SU-DHL-6 (cell line): ENCODE measurements at regions not wholly inside any gene's neighbourhood (a gene's known extent, or its start where the extent isn't known, plus 50 kb on each side); places are given as distances from the start of the nearest gene placed in this dataset.

Experiments used
- H2AFZ ChIP-seq: fragments of 200-600 bp; sonication (generic); 2 replicates; pipeline ENCODE4 v1.6.1; 2014; ENCODE audit warnings: low read depth, mild to moderate bottlenecking, moderate library complexity, mixed read lengths, antibody characterized with exemption, low read length; ENCODE audit not compliant: severe bottlenecking
- H3F3A ChIP-seq: fragments of 200-600 bp; shearing (Covaris generic); 2 replicates; pipeline ENCODE4 v1.6.0; 2016; ENCODE audit warnings: antibody characterized with exemption, mild to moderate bottlenecking; ENCODE audit not compliant: insufficient read depth
- H3K27ac ChIP-seq: fragments of 200-600 bp; sonication (generic); 2 replicates; pipeline ENCODE4 v1.5.1; 2016; ENCODE audit warnings: low read depth, mild to moderate bottlenecking, low read length, moderate library complexity, mixed read lengths
- H3K27me3 ChIP-seq: fragments of 200-600 bp; sonication (generic), shearing (Covaris generic); 2 replicates; pipeline ENCODE4 v1.6.0; 2014; ENCODE audit warnings: mild to moderate bottlenecking, low read length
- H3K36me3 ChIP-seq: fragments of 200-600 bp; sonication (generic); 2 replicates; pipeline ENCODE4 v1.6.1; 2014; ENCODE audit warnings: mild to moderate bottlenecking, low read length, mixed read lengths
- H3K4me2 ChIP-seq: fragments of 300-600, 200-600 bp; shearing (Covaris generic), sonication (generic); 2 replicates; pipeline ENCODE4 v1.6.0; 2014; ENCODE audit warnings: low read length, low read depth, mild to moderate bottlenecking; ENCODE audit not compliant: poor library complexity, severe bottlenecking
- H3K4me3 ChIP-seq: fragments of 200-600 bp; sonication (generic); 2 replicates; pipeline ENCODE4 v1.5.1; 2014; ENCODE audit warnings: antibody characterized with exemption, low read length, mild to moderate bottlenecking, mixed read lengths; ENCODE audit not compliant: insufficient read depth, poor library complexity, severe bottlenecking
- H3K79me2 ChIP-seq: fragments of 200-600 bp; sonication (generic); 2 replicates; pipeline ENCODE4 v1.6.1; 2014; ENCODE audit warnings: mild to moderate bottlenecking, low read length, moderate library complexity; ENCODE audit not compliant: insufficient read depth
- H3K9ac ChIP-seq: fragments of 200-600 bp; sonication (generic); 2 replicates; pipeline ENCODE4 v1.7.0; 2014; ENCODE audit warnings: mild to moderate bottlenecking, low read length
- H3K9me2 ChIP-seq: fragments of 200-600 bp; sonication (generic); replicated peaks from 2 replicates; pipeline ENCODE4 v1.6.1; 2014; ENCODE audit warnings: low read length; ENCODE audit not compliant: insufficient read depth
- H3K9me3 ChIP-seq: fragments of 200-600 bp; sonication (generic); 2 replicates; pipeline ENCODE4 v1.6.1; 2014; ENCODE audit warnings: low read length, mixed read lengths; ENCODE audit not compliant: insufficient read depth
- H4K20me1 ChIP-seq: fragments of 200-600 bp; sonication (generic); 2 replicates; pipeline ENCODE4 v1.6.1; 2014; ENCODE audit warnings: low read depth, mild to moderate bottlenecking, antibody characterized with exemption, low read length, moderate library complexity, mixed read lengths
- CTCF ChIP-seq: fragments of 200-600 bp; sonication (generic); IDR thresholded peaks from one replicate; pipeline ENCODE4 v1.5.1; 2017; ENCODE audit warnings: antibody characterized with exemption, mild to moderate bottlenecking, low read length, moderate library complexity; ENCODE audit not compliant: insufficient read depth, poor library complexity, severe bottlenecking
- EZH2phosphoT487 ChIP-seq: fragments of 200-600 bp; sonication (generic), shearing (Covaris generic); conservative IDR thresholded peaks from 2 replicates; pipeline ENCODE4 v1.6.1; 2018; ENCODE audit warnings: mild to moderate bottlenecking, antibody characterized with exemption, low read length, moderate library complexity, mixed read lengths

- Histone ChIP-seq H3K27ac (no peak overlapping the region), H4K20me1 (no peaks in the 10 kb centered on the region), H3K9ac (no peak overlapping the region), H3K9me2 (no peaks in the 10 kb centered on the region), H3K4me3 (no peak overlapping the region), H3K36me3 (no peaks in the 10 kb centered on the region), H3F3A (no peaks in the 10 kb centered on the region), H2AFZ (no peak overlapping the region), H3K9me3 (no peaks in the 10 kb centered on the region), H3K27me3 (no peaks in the 10 kb centered on the region), H3K79me2 (no peaks in the 10 kb centered on the region), H3K4me2 (no peak overlapping the region)
- TF ChIP-seq CTCF = no peak
- no peak for TF ChIP-seq EZH2phosphoT487
Observed at GRCh38 chr21:25361097-25361496, 246.2 kb downstream of the MRPL39 start.

- H3K36me3 ChIP-seq = no peaks in the 10 kb centered on the region
- no peaks in the 10 kb centered on the region for H3K9me2 ChIP-seq
- H3K9me3 ChIP-seq = no peaks in the 10 kb centered on the region
- H3K9ac ChIP-seq = no peak overlapping the region
- no peak overlapping the region for H3K4me3 ChIP-seq
- H3K4me2 ChIP-seq = no peak overlapping the region
- H2AFZ ChIP-seq = no peak overlapping the region
- TF ChIP-seq CTCF (peak; percentile 29), EZH2phosphoT487 (no peak)
- no peaks in the 10 kb centered on the region for H3K27me3 ChIP-seq
- no peaks in the 10 kb centered on the region for H3F3A ChIP-seq
- no peaks in the 10 kb centered on the region for H3K79me2 ChIP-seq
- H4K20me1 ChIP-seq = no peaks in the 10 kb centered on the region
- no peak overlapping the region for H3K27ac ChIP-seq
Observed at GRCh38 chr21:25360593-25360992, 246.7 kb downstream of the MRPL39 start.

GRCh38 chr21:25359724-25360123 lies 247.6 kb downstream of the MRPL39 start:
- Histone ChIP-seq H3K27ac (no peak overlapping the region), H3K9me2 (no peaks in the 10 kb centered on the region)

GRCh38 chr21:25350056-25350455 lies 257.2 kb downstream of the MRPL39 start:
- peak; percentile 26 for TF ChIP-seq CTCF
- TF ChIP-seq EZH2phosphoT487 = no peak
- Histone ChIP-seq H3K9ac (no peak overlapping the region), H3K9me2 (no peaks in the 10 kb centered on the region), H3K79me2 (no peaks in the 10 kb centered on the region), H3K4me3 (no peak overlapping the region), H3K27ac (no peak overlapping the region), H3K27me3 (no peaks in the 10 kb centered on the region), H3K36me3 (no peaks in the 10 kb centered on the region), H3F3A (no peaks in the 10 kb centered on the region), H4K20me1 (no peaks in the 10 kb centered on the region), H2AFZ (peak overlapping the region; percentile 44), H3K9me3 (no peaks in the 10 kb centered on the region), H3K4me2 (no peak overlapping the region)

More at GRCh38 chr21:25359724-25360123, 247.6 kb downstream of the MRPL39 start:
- no peak overlapping the region for H3K9ac ChIP-seq
- no peaks in the 10 kb centered on the region for H3F3A ChIP-seq
- no peak overlapping the region for H2AFZ ChIP-seq
- H3K36me3 ChIP-seq = no peaks in the 10 kb centered on the region
- no peaks in the 10 kb centered on the region for H4K20me1 ChIP-seq
- H3K4me2 ChIP-seq = no peak overlapping the region
- H3K9me3 ChIP-seq = no peaks in the 10 kb centered on the region
- H3K79me2 ChIP-seq = no peaks in the 10 kb centered on the region
- no peak overlapping the region for H3K4me3 ChIP-seq
- H3K27me3 ChIP-seq = no peaks in the 10 kb centered on the region
- no peak for TF ChIP-seq EZH2phosphoT487
